Memory B cell (primary cell): ENCODE measurements at regions not wholly inside any gene's neighbourhood (a gene's known extent, or its start where the extent isn't known, plus 50 kb on each side); places are given as distances from the start of the nearest gene placed in this dataset.

Experiments
- ATAC-seq: fragments of 150-1000 bp; cut with Tn5 transposase; 2 replicates; pipeline ENCODE4 v1.10.0; 2021; ENCODE audit warnings: low read depth, mild to moderate bottlenecking, moderate library complexity
- DNase-seq, 2 donors: peaks; one replicate each; pipeline ENCODE4 v3.0.0; 2022; ENCODE audit warnings: low spot score in 2 of 2
- H3K27ac Mint-ChIP-seq: one replicate; pipeline ENCODE4 v1.8.0; 2022; ENCODE audit warnings: mild to moderate bottlenecking, moderate library complexity, mixed read lengths
- H3K27me3 Mint-ChIP-seq: one replicate; pipeline ENCODE4 v1.8.0; 2022; ENCODE audit warnings: mixed read lengths
- H3K36me3 Mint-ChIP-seq: one replicate; pipeline ENCODE4 v1.8.0; 2022; ENCODE audit warnings: mild to moderate bottlenecking, mixed read lengths
- H3K4me1 Mint-ChIP-seq: one replicate; pipeline ENCODE4 v1.8.0; 2022; ENCODE audit warnings: mixed read lengths
- H3K4me3 Mint-ChIP-seq: one replicate; pipeline ENCODE4 v1.8.0; 2022; ENCODE audit warnings: mild to moderate bottlenecking, moderate library complexity, mixed read lengths
- H3K9me3 Mint-ChIP-seq: one replicate; pipeline ENCODE4 v1.8.0; 2022; ENCODE audit warnings: mixed read lengths

DNA sequence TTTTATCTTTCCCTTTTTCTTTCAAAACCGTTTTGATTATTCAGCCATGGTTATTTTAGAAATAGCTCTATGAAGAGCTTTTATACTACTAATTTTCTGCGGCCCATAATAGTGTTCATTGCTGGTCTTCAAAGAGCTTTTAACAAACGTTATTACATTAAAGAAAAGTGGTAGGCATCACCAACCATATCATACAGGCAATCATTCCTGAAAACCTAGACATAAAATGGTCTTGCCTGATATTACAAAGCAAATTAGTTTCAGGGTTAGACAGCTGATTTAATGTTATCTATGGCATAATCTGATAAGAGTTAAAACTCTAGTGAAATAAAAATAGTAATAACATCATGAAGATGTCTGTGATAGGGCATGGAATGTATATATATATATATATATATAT lies 89.7 kb upstream of the CNTN1 start:
- Mint-ChIP-seq H3K36me3 (no peaks in the 10 kb centered on the region), H3K4me1 (no peaks in the 10 kb centered on the region), H3K27ac (no peak overlapping the region), H3K27me3 (no peaks in the 10 kb centered on the region), H3K4me3 (no peak overlapping the region), H3K9me3 (peaks cover 5% of the 10 kb centered on the region)
- ATAC-seq, result no peak
- DNase-seq, result no peak

DNA sequence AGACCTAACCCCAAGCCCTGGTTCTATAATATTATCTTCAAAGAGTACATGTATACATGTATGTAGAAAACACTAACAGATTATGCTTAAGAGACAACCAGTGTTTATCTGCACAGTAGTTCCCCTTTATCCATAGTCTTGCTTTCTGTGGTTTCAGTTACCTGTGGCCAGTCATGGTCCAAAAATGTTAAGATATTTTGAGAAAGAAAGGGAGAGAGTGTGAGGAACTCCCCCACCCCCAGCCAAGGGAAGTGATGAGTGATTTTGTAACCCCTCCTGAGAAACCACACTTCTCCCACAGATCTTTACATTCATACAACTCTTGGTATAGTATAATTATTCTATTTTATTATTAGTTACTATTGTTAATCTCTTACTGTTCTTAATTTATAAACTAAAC lies 77.3 kb upstream of the CNTN1 start:
- Mint-ChIP-seq H3K36me3 (no peaks in the 10 kb centered on the region), H3K27me3 (peaks cover 2% of the 10 kb centered on the region), H3K27ac (no peak overlapping the region), H3K4me1 (no peaks in the 10 kb centered on the region), H3K9me3 (peaks cover 2% of the 10 kb centered on the region), H3K4me3 (no peak overlapping the region)
- DNase-seq (no peak), ATAC-seq (no peak)

- Mint-ChIP-seq H3K4me3 (no peak overlapping the region), H3K4me1 (no peaks in the 10 kb centered on the region), H3K27me3 (peaks cover 2% of the 10 kb centered on the region), H3K27ac (no peak overlapping the region), H3K36me3 (no peaks in the 10 kb centered on the region), H3K9me3 (no peaks in the 10 kb centered on the region)
- ATAC-seq (no peak), DNase-seq (no peak)
Observed at GRCh38 chr12:40615590-40615989, 76.6 kb upstream of the CNTN1 start.

DNA sequence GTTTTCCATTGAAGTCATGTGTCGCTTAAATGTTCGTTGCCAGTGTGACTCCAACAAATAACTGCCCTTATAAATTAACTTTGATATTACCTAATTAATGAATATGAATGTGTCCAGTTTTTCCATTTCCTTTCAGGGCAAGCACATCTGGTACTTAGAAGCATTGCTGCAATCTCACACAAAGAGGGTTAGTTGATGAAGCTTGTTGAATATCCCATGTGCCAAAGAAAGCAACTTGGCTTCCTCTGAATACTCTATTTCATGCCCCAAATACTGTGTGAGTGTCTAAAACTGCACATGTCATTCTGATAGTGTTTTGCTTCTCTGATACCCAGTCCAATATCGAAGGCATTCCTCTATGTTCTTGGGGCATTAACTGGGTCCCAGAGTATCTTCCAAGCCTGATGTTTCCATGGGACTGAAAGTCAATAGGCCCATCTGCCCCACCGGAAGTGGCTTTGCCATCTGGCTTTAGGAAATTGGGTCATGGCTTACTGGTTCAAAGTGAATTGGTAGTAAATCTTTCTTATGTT lies 75.8 kb upstream of the CNTN1 start:
- Mint-ChIP-seq H3K36me3 (no peaks in the 10 kb centered on the region), H3K4me3 (no peak overlapping the region), H3K27me3 (peaks cover 2% of the 10 kb centered on the region), H3K9me3 (no peaks in the 10 kb centered on the region), H3K4me1 (no peaks in the 10 kb centered on the region), H3K27ac (no peak overlapping the region)
- no peak for DNase-seq
- no peak for ATAC-seq

DNA sequence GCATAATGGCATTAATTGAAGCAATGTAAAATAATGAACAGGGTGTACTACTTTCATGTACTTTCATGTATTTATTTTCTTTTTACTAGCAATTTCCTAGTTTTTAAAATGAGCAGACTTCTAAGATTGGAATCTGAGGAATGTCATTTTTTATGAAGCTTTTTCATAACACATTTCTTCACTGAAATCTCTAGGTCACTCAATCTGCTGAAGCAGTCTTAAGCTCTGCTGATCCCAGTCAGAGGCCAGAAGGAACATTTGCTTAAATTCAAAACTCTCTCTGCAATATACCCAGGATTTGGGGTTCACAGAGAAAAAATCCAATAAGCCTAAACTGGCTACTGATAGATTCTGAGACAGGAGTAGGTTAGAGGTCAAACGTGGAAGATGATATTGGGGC lies 73.6 kb upstream of the CNTN1 start:
- no peak for ATAC-seq
- Mint-ChIP-seq H3K27me3 (peaks cover under 1% of the 10 kb centered on the region), H3K9me3 (no peaks in the 10 kb centered on the region), H3K4me3 (no peak overlapping the region), H3K36me3 (no peaks in the 10 kb centered on the region), H3K4me1 (no peaks in the 10 kb centered on the region), H3K27ac (no peak overlapping the region)
- no peak for DNase-seq

- ATAC-seq (no peak), DNase-seq (no peak)
- no peaks in the 10 kb centered on the region for H3K9me3 Mint-ChIP-seq
- no peaks in the 10 kb centered on the region for H3K4me1 Mint-ChIP-seq
- H3K27ac Mint-ChIP-seq, result no peak overlapping the region
- peaks cover 5% of the 10 kb centered on the region for H3K27me3 Mint-ChIP-seq
- H3K4me3 Mint-ChIP-seq, result no peak overlapping the region
- no peaks in the 10 kb centered on the region for H3K36me3 Mint-ChIP-seq
Observed at GRCh38 chr12:40620564-40621019, 71.6 kb upstream of the CNTN1 start.

DNA sequence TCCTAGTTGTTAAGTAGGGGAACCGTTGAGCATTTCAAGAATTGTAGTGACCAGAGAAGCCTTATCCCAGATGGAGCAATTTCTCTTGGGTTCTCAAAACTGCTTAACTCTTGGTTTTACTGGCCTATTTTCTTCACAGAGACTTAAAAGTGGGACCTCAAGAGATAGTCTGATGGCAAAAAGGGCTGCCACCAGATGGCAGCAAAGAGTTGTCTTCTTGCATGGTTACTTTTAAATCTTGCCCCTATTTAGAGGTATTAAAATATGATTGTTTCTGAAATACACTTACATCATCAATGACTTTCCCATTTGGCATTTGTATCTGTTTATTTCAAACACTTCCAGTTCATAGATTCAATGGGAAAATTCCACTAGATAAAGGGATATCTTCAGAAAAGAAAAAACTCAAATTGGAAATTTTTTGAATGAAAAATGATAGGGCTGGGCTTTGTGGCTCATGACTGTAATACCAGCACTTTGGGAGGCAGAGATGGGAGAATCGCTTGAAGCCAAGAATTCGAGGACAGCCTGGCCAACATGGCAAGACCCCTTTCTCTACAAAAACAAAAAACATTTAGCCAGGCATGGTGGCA lies 69.9 kb upstream of the CNTN1 start:
- Mint-ChIP-seq H3K4me3 (no peak overlapping the region), H3K36me3 (no peaks in the 10 kb centered on the region), H3K9me3 (no peaks in the 10 kb centered on the region), H3K27ac (no peak overlapping the region), H3K4me1 (no peaks in the 10 kb centered on the region), H3K27me3 (peaks cover 5% of the 10 kb centered on the region)
- ATAC-seq (no peak), DNase-seq (peak in 1 of 2 donors; percentile 13)

GRCh38 chr12:40632171-40632570 lies 60.1 kb upstream of the CNTN1 start:
- no peak overlapping the region for H3K27ac Mint-ChIP-seq
- H3K27me3 Mint-ChIP-seq, result no peaks in the 10 kb centered on the region
- ATAC-seq (no peak), DNase-seq (no peak)
- no peaks in the 10 kb centered on the region for H3K4me1 Mint-ChIP-seq
- H3K9me3 Mint-ChIP-seq, result peaks cover 1% of the 10 kb centered on the region
- no peak overlapping the region for H3K4me3 Mint-ChIP-seq
- no peaks in the 10 kb centered on the region for H3K36me3 Mint-ChIP-seq

DNA sequence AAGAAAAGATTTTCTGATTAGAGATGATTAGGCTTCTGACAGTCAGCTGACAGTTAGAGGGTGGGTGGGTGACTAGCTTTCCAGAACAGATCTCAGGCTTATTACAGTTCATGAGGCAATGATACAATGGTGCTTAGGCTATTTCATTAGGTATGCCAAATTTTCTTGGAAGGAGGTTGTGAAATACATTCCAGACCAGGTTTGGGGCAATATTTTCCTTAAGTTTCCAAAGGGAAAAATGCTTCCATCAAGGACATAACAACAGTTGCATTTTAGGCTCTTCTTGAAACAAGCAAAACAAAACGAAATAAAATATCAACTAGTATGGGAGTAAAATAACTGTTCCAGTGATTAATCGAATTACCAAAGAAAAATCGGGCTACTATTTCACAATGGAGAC lies 59.3 kb upstream of the CNTN1 start:
- ATAC-seq (no peak), DNase-seq (no peak)
- no peak overlapping the region for H3K27ac Mint-ChIP-seq
- no peaks in the 10 kb centered on the region for H3K36me3 Mint-ChIP-seq
- H3K4me3 Mint-ChIP-seq, result no peak overlapping the region
- no peaks in the 10 kb centered on the region for H3K27me3 Mint-ChIP-seq
- peaks cover 1% of the 10 kb centered on the region for H3K9me3 Mint-ChIP-seq
- H3K4me1 Mint-ChIP-seq, result no peaks in the 10 kb centered on the region

DNA sequence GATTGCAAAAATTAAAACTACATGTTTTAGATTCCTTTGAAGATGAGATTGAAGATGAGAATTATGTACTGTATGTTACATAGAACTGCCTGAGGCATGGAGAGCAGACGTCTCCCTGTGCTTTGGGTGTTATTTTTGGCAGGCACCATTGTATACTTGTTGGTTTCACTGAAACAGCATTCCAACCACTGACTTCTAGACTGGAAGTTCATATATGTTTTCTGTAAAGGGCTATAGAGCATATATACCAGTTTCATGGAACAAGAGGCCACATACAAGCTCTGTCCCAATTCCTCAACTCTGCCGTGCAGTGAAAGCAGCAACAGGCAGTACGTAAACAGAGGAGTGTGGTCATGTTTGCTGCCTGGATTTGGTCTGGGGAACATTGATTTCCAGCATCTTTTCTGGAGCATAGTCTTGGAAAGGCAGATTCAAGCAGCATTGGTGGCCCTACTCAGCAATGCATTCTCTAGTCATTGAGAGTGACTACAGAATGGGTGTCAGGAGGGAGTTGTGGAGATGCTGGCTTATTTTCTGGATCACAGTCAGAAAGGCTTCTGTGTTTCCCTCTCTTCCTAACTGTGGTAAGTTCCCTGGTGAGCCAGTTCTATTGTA lies 57.6 kb upstream of the CNTN1 start:
- ATAC-seq, result no peak
- H3K36me3 Mint-ChIP-seq, result no peaks in the 10 kb centered on the region
- H3K27ac Mint-ChIP-seq, result no peak overlapping the region
- no peak for DNase-seq
- H3K9me3 Mint-ChIP-seq, result peaks cover 1% of the 10 kb centered on the region
- no peaks in the 10 kb centered on the region for H3K4me1 Mint-ChIP-seq
- no peaks in the 10 kb centered on the region for H3K27me3 Mint-ChIP-seq
- no peak overlapping the region for H3K4me3 Mint-ChIP-seq

DNA sequence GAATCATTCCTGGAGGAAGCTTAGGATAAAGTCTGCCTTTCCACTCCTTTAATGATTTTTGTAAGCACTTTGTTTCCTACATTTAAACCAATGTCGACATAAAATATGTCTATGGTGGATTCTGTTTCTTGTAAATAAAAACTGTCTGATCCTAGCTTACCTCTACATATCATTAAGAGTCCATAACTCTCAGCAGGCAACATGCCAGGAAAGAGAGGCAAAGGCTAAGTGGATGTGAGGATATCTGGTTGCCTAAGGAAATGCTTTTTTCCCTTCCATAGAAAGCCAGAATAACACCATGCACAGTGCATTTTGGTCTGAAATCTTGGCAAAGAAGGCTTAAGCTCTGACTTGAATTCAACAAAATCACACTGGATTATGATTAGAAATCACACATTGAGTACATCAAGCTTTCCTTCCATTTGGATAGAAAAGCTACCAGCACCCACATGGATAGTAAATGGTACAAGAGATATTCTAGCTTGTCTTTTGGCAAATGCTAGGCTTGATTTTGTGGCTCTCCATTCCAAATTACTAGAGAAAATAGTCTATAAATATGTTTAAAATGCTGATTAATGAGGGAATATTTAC lies 57.0 kb upstream of the CNTN1 start:
- H3K27me3 Mint-ChIP-seq, result no peaks in the 10 kb centered on the region
- H3K4me1 Mint-ChIP-seq, result no peaks in the 10 kb centered on the region
- H3K9me3 Mint-ChIP-seq, result peaks cover 1% of the 10 kb centered on the region
- ATAC-seq, result no peak
- H3K36me3 Mint-ChIP-seq, result no peaks in the 10 kb centered on the region
- no peak overlapping the region for H3K4me3 Mint-ChIP-seq
- DNase-seq, result no peak
- H3K27ac Mint-ChIP-seq, result no peak overlapping the region
